ENCODE measurements at regions not wholly inside any gene's neighbourhood (a gene's known extent, or its start where the extent isn't known, plus 50 kb on each side); places are given as distances from the start of the nearest gene placed in this dataset.

DNA sequence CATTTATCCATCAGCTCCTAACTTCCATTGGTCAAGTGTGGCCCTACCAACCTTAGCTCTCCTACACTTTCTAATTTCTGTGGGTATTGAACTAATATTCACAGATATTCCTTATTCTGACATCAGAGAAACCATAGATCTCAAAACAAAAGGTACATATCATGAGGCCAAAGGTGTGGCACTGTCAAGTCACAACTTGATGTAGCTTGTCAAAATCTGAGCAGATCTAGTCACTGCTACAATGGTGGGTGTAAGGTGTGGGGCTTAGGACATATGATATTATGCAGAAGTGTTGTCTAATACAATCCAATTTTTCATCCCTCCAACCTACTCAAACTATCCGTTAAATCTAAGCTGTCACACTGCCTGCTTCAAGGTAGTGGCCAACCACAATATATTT lies 114.0 kb upstream of the FAR2 start:
- DNase-seq (ENCODE audit: low spot score) = no peak

DNA sequence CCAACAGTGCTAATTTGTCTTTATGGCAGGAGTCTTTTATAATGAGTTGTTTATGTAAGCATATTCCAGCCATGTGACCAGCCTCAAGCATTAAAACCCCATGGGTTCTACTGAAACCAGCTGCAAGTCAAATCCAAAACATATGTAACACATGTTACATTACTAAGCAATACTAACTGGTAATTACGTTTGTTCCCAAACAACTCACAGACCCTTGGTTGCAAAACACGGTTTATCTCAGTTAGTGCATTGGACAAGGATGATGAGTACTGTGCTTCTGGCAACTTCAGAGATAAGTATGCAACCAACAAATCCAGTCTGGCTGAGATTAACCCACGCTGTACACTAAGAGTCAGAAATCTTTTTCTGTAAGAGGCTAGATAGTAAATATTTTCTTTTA lies 110.1 kb upstream of the FAR2 start:
- DNase-seq (ENCODE audit: low spot score) = peak; percentile 80

- DNase-seq (ENCODE audit: low spot score) = peak; percentile 50
Observed at GRCh38 chr12:29041621-29042020, 107.5 kb upstream of the FAR2 start.

DNA sequence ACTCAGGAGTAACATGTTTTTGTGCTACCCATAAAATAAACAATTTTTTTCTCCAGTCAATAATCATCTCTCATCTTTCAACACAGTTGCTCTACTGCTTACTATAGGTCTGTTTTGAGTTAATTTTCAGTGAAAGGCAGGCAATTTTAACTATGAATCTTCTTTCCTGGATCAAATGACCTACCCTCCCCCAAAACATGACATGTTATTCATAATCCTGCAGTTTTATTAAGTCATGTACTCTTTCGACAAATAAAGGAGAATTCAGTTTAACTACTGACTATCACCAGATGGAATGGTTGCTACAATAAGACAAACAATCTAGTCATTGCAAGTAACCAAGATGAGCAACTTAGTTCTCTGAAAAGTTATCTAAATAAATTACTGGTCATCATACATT lies 106.0 kb upstream of the FAR2 start:
- DNase-seq (ENCODE audit: low spot score) = no peak

GRCh38 chr12:29044799-29045198 lies 104.3 kb upstream of the FAR2 start:
- DNase-seq (ENCODE audit: low spot score) = no peak

GRCh38 chr12:29048787-29049186 lies 100.3 kb upstream of the FAR2 start:
- DNase-seq (ENCODE audit: low spot score) = no peak

GRCh38 chr12:29050503-29050902 lies 98.6 kb upstream of the FAR2 start:
- no peak for DNase-seq (ENCODE audit: low spot score)

- no peak for DNase-seq (ENCODE audit: low spot score)
Observed at GRCh38 chr12:29051221-29051620, 97.9 kb upstream of the FAR2 start.

DNA sequence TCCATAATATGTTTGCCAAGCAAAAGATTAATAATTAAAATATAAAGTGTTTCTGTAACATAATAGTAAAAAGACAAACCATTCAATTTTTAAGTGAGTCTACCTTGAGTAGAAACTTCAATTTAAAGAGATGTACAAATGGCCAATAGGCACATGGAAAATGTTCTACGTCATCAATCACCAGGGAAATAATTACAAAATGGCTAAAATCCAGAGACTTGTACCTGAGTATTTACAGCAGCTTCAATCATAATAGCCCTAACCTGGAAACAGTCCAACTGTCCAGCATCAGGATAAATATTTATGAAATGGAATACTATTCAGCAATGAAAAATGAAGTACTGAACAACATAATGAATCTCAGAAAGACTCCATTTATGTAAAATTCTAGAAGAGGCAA lies 95.5 kb upstream of the FAR2 start:
- DNase-seq (ENCODE audit: low spot score) = no peak

DNA sequence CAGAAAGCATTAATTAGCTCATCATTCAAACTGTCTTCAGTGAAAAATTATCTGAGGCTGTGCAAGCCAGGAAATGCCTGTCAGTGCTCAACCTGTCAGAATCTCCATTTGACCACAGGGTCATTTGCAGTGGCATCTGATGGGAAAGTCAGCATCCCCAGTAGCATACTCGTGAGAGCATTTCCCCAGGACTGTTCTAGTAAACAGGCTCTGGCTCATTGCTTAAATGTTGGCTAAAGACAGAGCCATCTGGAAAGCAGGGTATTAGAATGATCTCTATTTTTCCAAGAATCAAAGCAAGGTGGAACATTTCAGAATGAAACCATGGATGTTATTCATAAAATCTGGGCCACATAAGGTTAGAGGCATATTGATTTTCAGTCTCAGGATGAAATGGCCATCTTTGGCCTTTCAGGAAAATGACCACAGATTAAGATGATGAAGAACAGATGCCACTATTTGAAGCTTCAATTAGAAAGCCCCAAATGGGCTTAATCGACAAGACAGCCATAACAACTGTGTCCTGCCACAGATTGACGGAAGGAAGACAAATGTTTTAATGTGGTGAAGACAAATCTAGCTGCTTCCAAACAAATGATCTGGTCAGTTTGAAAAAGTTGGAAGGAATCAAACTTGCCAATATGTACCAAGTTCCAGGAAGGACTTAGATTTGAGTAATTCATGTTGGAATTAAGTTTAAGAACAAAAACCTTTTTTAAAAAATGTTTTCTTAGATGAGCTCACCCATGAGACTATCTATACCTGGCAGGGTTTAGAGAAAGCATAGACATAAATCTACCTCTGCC lies 94.0 kb upstream of the FAR2 start:
- peak; percentile 18 for DNase-seq (ENCODE audit: low spot score)

DNA sequence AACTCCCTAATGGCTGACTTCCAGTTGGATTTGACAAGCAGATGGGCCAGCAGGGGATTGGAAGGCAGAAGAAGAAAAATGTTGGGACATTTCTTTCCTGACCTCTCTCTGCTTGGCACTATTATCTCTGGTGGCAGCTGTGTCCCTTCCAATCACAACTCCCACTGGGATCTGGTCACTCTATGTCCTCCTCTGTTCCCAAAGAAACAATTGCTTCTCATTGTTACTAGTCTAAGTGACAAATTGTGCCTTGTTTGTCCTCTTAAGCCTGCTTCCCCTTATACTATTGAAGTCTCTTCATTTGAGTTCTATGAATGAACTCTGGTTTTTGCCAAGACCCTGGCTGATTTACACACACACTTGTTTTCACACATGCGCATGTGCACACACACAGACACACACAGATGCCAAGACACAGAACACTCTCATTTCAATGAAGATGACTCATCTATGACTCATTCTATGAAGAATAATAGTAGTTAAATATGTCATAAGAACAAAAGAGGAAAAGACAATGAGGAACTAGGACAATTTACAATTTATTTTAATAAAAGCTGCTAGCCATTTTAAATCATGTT lies 83.0 kb upstream of the FAR2 start:
- DNase-seq (ENCODE audit: low spot score) = no peak

- no peak for DNase-seq (ENCODE audit: low spot score)
Observed at GRCh38 chr12:29067430-29067829, 81.6 kb upstream of the FAR2 start.

GRCh38 chr12:29070309-29070708 lies 78.8 kb upstream of the FAR2 start:
- DNase-seq (ENCODE audit: low spot score) = no peak

DNA sequence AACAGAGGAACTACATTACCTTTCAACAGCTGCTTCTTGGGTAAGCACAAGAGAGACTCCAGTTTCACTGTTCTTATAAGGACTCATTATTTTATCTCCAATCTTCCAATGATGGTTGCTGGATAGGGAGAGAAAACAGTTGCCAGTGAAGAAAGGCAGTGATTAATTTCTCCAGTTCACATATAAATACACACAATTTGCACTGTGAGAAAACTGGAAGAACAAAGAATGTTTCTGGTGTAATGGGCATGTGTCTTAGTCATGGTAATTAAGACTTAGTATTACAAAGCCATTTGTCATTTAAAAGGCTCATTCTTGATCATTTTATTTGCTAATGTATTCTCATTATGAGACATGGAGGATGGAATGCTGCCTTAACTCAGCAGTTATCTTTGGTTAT lies 78.0 kb upstream of the FAR2 start:
- no peak for DNase-seq (ENCODE audit: low spot score)

DNA sequence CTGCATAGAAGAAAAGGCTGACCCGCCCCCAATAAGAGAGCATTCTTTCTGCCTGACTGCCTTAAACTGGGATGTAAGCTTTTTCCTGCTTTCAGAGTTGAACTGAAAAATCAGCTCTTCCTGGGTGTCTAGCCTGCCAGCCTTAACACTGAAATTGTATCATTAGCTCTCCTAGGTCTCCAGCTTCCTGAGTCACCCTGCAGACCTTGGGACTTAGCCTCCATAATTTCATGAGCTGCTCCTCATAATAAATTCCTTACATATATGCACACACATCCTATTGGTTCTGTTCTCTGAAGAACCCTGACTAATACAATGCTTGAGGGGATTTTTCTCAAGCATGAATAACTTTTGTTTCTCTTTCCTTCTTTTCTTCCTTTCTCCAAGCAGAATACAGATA lies 76.4 kb upstream of the FAR2 start:
- no peak for DNase-seq (ENCODE audit: low spot score)

- DNase-seq (ENCODE audit: low spot score) = peak; percentile 55
Observed at GRCh38 chr12:29073631-29074239, 75.3 kb upstream of the FAR2 start.

GRCh38 chr12:29081101-29081500 lies 68.0 kb upstream of the FAR2 start:
- no peak for DNase-seq (ENCODE audit: low spot score)

GRCh38 chr12:29082522-29082921 lies 66.6 kb upstream of the FAR2 start:
- no peak for DNase-seq (ENCODE audit: low spot score)

GRCh38 chr12:29086325-29087271 lies 62.5 kb upstream of the FAR2 start:
- DNase-seq (ENCODE audit: low spot score) = no peak

GRCh38 chr12:29088611-29089219 lies 60.4 kb upstream of the FAR2 start:
- no peak for DNase-seq (ENCODE audit: low spot score)

Data from umbilical cord (tissue), 1 donor.